ENCODE measurements at regions not wholly inside any gene's neighbourhood (a gene's known extent, or its start where the extent isn't known, plus 50 kb on each side); places are given as distances from the start of the nearest gene placed in this dataset.
"Not testable (repeated sequence)": the region's sequence is repeated elsewhere in the genome, so short reads cannot be mapped to it uniquely, and the experiment has no call there.

DNA sequence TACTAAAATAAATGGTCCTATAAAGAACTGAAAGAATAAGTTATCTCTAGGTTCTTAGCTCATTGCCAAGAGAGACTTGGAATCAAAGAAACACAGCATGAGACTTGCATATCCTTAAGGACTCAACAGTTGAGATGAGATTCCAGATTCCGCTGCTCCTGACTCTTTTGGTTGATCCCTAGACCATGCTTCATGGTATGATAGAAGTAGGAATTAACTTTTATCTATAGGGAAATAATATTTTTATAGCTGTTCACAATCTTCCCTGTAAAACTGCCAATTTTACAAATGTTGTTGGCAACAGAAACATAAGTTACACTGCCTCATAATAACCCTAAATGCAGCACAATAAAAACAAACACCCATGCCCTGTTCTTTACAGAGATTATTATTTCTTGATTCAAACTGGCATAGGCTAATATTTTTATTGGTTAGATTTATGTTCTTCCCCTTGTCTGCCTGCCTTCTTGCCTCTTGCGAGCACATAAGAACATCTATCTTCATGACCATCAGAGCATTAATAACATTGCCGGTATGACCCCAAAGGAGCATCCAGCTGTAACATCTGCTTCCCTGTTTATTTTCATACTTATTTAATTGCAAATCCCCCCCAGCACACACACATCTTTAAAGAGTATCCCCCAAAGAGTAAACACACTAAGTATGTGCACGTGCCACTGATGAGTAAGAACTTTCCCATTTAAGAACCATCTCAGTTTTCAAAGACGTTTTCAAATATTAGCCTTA, 735.7 kb upstream of the SLC8A1 start:
- no peak for DNase-seq

DNA sequence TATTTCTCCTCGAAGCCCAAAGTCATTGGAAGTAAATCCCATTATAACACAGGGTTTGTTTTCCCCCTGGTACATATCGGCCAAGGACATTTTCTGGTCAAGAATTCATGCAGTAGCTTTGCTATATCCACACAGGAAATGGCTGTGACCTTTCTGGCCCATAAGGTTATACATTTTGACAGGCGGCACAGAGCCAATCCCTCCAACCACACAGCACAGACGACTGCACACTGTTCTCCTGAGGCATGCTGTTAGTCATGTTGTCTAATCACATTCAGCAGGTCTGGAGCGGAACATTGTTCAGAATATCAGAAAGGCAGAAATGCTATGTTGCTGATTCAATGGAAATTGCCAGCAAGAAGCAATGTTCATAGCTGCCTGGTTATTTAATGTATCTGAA, 742.3 kb upstream of the SLC8A1 start:
- DNase-seq = no peak

DNA sequence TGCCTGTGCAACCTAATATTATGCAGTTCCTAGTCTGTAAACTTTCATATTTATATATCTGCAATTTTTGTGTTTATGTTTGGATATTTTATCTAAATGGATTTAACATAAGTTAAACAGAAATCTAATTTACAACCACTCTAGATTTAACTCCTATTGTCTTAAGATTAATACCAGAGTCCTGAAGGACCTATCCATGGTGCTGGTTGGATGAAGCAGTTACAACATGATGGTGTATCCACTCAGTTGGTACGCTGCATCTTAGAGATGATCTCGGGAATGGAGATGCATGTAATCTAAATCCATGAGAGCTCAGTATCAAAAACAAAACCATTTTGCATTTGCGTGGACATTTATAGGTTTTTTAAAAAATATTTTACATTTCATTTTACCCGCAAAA, 745.9 kb upstream of the SLC8A1 start:
- no peak for DNase-seq

DNA sequence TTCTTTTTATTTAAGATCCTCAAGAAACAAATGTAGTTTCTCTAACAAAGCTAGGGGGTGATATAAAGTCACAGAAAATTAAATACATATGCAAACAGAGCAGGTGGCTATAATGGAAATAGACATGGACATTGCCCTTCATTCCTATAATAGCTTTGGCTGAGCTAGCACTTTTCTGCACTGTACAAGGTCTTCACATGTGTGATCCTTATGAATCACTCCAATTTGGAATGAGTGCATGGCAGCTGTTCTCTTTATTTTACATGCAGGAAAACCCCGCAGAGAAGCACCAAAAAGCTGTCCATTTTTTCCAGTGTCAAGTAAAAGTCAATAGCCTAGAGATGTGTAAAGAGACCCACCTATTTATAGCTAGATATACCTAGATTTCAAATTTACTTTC, 747.4 kb upstream of the SLC8A1 start:
- peak in 1 of 2 experiments; percentile 35 for DNase-seq

DNA sequence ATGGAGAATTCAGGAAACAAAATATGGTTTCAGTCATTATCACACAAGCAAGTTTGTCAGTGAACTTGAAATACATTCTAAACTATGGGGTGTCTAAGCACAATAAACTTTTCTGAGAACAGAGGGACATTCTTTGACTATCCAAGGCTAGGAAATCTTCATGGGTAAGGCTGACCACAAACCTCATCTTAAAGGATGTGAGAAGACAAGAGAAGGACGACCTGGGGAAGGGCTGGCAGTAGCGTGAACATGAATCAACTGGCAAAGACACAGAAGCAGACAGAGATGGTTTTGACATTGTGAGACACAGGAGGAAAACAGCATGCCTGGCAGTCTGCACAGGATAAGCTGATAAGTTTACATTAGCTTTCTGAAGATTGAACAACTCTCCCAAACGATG, 752.4 kb upstream of the SLC8A1 start:
- DNase-seq = no peak

DNA sequence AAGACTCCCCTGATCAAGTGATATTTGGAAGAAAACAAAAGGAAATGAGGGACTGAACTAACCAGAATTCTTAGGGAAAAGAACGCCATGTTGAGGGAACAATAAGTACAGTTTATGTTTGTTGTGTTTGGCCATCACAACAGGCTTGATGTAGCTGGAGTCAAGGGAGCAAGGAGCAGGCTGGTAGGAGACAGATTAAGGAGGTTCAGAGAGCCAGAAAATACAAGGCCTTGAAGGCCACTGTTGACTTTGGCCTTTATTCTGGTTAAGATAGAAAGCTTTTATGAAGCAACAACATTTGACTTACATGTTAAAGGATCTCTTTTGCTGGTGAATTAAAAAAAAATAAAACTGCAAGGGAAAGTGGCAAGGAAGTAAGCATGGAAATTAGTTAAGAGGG, 754.1 kb upstream of the SLC8A1 start:
- no peak for DNase-seq

DNA sequence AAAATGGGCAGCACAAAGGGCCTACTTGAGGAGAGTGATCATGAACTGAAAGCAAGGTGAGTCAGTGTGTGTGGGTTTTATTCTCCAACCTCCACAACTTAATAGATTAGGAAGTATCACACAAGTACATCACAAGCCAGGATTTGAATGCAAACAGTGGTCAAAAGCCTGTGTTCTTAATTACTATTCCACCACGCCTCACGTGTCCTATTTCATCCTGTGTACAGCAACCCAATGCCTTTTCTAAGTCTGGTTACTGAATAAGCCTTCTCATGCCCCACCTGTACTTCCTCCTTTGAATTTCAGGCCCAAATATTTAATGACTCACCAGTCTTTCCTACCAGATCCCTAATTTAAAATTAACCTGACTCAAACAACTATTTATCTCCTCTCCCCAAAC, 755.7 kb upstream of the SLC8A1 start:
- DNase-seq = no peak

DNA sequence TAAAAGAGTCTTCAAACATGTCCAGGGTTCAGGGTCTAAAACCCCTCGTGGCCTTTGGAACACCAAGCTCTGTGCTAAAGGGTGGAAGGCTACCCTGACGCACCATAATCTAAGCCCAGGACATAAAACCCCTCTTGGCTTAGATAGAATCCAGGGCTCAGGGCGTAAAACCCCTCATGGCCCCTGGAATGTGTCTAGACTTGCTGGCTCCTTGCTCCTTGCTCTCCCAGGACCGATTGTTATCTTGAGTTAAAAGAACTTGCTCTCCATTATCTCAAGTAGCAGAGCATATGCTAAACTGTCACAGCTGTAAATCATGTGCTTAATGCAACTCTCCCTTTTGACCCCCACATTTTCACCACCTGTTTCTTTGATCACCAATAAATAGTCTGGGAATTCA, 758.1 kb upstream of the SLC8A1 start:
- not testable (repeated sequence) for DNase-seq

DNA sequence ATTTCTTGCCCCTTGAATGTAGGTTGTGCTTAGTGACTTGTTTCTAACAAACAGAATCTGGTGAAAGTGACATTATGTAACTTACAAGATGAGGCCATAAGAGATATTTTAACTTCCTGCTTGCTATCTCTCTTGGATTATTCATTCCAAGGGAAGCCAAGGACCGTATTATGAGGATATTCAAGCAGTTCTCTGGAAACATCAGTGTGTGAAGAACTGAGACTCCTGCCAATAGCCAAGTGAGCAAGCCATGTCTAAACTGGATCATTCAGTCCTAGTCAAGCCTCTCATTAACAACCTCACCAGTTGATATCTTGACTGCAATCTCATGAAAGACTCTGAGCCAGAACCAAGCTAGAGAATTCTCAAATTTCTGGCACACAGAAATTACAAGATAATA, 765.1 kb upstream of the SLC8A1 start:
- DNase-seq = no peak

DNA sequence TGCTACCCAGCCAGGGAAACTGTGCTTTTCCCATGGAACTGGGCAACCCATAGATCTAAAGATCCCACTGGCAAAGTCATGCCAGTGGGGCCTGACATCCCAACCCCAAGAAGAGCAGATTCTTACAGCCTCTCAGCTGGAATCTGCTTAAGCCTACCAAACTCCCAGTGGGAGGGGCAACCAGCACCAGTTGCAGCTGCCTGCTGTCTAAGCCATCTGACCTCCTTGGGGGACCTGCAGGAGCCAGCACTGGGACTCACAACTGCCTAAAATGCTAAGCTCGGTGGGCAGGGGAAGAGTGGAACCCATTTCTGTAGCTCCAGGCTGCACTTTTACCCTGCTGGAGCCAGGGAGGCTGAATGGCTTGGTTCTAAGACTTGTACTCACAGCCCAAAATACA, 770.7 kb upstream of the SLC8A1 start:
- DNase-seq = no peak

DNA sequence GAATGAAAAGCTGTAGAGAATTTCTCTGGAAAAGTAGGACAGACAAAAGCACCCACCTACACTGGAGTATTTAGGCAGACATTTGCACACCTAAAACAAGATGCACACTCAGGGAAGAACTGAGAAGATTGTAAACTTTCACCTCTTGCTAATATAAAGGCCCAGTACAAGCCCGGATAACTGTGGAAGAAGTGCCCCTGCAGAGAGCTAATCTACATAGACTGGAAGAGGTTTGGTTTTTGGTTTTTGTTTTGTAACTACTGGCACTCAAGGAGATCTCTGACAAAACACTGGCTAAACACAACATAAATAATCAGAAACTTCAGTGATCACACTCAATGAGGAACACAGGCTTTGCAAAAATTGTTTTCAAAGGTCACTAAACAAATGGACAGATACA, 782.2 kb upstream of the SLC8A1 start:
- no peak for DNase-seq

DNA sequence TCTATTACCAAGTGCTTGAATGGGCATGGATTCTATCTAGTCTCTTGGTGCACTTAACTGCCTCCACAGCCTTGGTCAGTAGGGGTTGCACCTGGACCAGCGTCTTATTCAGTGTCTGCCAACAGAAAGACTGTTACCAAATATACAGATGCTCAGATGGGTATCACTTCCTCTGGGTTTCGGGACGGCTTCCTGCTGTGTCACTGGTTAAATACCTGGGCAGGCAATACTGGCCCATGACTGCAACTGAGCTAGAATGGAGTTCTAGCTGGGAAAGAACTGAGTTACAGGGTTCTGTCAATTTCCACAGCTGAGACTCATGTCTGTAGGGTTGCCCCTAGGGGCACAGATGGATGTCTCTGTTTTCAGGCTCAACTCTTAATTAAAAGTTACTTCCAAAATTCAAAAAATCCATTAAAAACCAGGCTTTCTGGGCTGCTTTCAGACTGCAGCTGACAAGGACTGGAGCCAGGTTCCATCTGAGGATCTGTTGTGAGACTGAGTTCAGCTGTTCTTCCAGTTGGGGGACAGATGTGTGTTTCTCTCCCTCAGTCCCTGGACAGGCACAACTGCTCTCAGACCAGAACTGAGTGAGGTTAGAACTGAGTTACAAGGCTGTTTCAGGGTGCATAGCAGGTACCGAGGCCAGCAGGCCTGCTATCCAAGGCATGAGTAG, 789.6 kb upstream of the SLC8A1 start:
- DNase-seq = no peak

DNA sequence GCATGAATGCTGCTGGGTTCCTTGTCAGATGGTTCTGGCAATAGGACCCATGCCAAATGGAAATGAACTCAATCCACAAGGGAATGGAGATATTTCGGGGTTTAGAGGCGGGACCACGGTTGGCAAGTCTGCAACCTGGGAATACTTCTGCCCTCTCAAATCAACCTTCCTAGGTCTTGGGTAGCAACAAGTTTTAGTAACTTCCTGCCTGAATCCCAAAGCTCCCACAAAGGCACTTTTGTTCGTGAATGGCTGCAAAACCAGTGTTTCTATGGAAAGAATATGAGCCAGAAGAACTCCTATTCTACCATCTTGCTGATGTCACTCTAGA, 790.1 kb upstream of the SLC8A1 start:
- no peak for DNase-seq

DNA sequence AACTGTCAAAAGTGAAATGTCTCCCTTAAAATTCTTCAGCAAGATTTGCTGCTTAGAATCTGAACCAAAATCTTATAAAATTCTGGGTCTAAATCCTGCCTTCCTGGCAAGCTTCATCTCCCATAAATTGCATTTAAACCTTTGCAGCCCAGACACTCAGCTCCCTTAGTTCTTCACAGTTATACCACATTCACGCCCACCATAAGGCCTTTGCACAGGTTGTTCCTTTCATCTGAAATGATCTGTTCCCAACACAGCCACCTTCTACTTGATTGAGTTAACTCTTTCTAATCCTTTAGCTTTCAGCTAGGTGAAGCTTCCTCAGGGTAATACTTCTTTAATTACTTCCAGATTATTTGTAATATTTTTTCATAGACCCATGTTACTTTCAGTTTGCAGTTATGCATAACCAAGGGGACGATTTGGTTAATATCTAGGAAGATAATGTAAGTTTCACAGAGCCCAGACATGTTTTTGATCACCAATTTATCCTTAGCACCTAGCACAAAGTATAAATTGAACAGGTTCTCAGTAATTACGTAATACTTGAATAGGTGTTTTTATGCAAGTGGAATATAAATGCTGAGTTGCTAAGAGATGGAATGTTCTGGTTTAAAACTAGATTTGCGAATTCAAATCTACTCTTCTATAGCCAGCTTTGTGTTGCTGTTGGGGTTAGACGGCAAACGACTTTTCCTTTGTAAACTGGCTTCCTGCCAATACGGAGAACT, 779.7 kb upstream of the PKDCC start:
- no peak for DNase-seq

DNA sequence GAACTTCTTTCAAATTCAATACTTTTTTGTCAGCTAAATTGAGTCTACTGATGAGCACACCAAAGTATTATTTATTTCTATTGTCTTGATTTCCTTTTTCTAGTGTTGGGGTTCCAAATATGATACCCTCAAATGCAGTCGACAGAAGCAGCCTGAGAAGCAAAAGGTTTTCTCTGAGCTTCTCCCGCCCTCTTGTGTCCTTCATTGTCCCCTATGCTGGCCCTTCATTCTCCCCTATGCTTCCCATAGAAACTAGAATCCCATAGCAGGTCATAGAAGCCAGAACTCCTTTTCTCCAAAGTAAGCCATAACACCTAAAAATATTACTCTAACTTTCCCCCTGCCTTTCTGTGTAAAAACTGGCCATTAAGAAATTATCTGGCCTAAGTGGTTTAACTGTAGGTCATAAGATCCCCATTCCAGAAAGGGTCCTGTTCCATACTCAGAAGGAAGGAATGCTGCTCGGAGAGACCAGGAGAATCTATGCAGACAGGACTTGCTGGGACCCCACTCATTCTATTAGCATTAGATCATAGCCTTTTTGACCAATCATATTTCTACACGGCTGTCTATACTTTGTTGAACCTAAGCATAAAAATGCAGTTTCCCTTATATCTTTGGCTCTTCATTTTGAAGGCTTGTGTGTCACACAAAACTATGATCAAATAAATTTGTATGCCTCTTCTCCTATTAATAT, 764.6 kb upstream of the PKDCC start:
- DNase-seq = no peak

DNA sequence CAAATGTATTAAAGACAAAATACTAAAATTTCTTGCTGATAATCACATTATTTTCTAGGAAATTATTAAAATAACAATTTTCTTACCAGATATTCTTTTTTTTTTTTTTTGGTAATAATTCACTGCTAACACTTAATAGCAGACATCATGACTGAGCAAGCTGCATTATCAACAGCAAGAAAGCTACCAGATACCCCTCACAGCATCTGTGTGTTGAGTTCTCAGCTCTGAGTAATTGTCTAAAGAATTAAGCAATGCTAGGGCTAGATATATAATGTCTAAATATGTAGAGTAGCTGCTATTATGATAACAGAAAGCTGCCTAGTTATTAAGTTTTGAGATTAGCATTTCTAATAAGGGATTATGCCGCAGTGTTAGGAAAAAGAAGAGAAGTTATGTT, 754.3 kb upstream of the PKDCC start:
- DNase-seq = no peak

DNA sequence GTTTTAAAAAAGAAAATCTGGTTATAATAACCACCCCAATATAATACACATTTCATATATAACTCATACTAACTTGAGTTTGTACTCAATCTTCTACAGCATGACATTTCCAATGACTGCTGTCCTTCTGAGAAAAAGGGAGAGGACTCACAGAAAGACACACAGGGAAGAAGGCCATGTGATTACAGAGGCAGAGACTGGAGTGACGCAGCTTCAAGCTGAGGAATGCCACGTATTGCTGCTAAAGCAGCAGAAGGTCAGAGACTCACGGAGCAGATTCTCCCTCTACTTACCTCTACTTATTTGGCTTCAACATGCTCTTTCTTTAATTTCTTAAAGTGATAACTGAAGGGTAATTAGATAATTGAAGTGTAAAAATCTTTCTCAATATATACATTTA, 753.5 kb upstream of the PKDCC start:
- no peak for DNase-seq

DNA sequence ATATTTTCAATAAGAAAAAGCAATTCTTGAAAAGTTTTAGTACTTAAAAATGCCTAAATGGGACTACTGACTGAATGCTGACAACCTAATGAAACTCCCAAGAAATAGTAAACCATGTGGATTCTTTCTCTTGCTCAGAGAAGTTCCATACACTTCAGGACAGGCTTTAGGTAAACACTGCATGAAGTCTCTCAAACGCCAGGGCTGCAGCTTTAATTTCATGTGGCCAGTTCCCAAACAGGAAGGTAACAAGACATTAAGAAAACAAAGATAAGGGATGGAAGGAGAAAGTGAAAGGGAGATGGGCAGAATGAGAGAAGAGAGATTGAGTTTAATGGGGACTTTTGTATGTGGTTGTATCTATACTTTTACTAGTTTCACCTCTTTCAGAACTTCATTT, 734.7 kb upstream of the PKDCC start:
- DNase-seq = no peak

DNA sequence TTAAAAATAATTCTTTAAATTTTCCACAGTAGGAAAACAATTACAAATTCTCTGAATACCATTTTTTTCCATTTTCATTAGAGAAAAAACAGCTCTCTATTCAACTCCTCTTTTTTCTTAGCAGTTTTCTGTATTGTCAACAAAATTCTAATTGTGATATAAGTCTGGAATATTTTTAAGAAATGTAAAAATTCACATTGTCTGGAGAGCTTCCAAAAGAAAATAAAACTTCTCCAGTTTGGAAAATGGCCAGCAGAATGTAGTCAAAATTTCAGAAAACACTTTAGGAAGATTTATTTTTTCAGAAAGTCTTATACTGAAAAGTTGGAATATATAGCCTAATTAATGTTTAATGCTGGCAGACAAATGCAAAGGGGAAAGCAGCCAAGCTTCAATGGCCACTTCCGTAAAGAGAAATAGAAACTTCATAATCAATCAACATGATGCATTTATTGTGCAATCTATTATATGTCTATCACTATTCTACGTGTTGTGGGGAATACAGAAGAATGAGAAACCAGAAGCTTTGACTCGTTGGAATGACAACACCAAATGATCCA, 733.2 kb upstream of the PKDCC start:
- DNase-seq = no peak

DNA sequence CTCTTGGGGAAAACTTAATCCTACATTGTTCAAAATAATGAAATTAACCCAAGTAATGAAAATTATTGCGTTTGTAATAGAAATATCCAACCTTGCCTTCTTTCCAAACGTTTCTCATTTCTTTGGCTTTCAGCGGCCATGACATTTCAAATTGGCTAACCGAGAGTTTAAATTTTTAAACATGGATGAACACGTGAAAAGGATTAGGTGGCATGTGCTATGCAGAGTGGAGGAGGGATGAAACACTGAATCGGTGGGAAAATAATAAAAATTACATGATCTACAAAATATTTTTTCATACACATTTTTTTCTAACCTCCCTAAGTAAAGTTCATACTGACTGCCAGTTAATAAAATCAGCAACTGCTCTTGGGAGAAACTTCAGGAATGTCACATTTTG, 728.4 kb upstream of the PKDCC start:
- DNase-seq = no peak

DNA sequence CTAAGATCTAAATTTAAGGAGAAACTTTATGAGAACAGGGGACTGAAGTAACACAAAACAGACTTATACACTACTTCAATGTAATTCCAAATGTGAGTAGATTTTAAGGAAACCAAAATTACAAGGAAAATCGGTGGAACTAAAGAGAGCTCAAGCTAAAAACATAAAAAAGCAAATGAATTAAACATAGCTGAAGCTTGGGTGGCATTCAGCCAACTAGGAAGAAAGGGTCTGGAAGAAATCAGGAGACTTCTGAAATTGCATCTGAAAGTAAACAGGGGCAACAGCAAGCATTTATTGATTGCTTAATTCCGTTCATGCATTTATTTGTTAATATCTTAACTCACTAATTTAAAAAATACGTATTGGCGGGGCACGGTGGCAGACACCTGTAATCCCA, 727.3 kb upstream of the PKDCC start:
- no peak for DNase-seq

DNA sequence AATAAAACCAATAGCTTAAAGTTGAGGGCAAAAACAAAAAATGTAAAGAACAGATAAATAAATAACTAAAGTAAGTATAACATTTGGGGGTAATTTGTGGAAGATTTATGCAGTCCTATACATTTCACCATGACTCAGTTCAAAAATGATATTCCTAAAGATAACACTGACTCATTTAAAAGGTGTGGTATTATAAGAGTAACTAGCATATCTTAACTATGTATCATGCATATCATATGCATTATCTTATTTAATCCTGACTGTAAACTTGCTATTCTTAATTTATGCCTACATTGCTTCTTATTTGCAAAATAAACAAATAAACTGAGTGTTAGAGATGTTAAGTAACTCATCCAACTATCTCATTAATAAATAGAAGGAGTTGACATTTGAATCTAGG, 726.5 kb upstream of the PKDCC start:
- no peak for DNase-seq

DNA sequence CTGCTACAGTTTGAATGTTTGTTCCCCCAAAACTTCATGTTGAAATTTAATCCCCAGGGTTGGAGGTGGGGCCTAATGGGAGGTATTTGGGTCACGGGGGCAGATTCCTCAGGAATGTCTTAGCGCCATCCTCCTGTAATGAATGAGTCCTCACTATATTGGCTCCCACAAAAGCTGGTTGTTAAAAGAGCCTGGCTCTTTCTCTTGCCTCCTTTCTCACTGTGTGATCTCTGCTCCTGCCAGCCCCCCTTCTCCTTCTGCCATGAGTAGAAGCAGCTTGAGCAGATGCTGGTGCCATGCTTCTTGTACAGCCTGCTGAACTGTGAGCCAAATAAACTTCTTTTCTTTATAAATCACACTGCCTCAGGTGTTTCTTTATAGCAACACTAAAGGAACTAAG, 721.0 kb upstream of the PKDCC start:
- DNase-seq = no peak

DNA sequence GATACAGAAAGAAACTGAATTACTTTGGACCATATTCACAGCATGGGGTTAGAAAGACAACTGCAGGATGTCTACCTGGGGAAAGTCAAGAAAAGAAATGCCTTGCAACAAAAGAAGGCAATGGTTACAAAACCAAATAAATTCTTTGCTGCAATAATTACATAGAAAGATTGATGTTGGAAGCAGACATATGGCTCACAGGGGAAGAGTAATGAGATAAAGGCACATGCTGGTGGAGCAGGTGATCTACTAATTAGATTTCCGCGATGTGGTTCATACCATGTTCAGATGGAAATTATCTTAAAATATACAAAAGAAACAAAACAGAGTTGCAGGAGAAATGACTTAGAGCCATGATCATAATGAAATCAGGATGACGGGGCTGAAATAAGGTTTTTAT, 718.8 kb upstream of the PKDCC start:
- DNase-seq = no peak

All from NCI-H446 (cell line).